UCSD-AML1 (cell line): ENCODE measurements at regions not wholly inside any gene's neighbourhood (a gene's known extent, or its start where the extent isn't known, plus 50 kb on each side); places are given as distances from the start of the nearest gene placed in this dataset.
"Not testable (repeated sequence)": the region's sequence is repeated elsewhere in the genome, so short reads cannot be mapped to it uniquely, and the experiment has no call there.

Source experiments
- DNase-seq: peaks from one replicate; lab custom pipeline; 2025; ENCODE audit not compliant: unreplicated experiment; lab: John Stamatoyannopoulos, UW

DNA sequence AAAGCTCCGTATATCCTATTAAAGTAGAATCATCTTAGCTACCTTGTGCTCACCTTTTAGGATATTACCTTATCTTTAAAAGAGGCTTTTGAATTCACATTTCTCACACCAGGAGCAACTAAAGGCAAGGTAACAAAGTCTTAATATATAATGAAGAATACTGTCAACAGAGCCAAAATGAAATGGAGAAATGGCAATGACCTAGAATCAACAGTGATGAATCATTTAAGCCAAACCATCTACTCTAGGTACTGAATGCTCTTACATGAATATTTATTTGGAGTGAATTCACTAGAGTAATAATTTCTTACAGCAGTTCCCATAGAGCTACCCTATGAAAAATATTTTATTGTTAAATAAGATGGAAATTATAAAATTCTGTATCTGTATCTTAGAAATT, 421.0 kb downstream of the RND3 start:
- DNase-seq: no peak

GRCh38 chr2:150063931-150064548, 423.4 kb downstream of the RND3 start:
- DNase-seq: no peak

DNA sequence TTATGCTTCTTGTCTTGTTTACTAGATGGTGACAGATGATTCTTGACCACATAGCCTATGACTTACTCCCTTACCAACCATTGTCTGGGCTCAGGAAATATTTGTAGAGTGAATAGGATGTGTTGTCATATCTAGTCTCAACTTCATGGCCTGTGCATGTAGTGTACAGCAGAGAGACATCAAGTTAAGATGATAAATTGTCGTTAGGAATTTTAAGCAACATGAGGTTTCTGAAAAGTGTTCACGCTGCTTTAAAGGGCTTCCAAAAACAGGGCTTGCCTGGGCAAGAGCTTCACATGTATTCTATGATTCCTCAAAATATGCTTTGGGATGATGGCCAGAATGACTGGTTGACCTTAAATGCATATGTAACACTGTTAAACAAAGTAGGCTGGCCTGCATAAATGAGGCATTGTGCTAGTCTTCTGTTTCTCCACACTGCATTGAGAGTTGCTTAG, 424.0 kb downstream of the RND3 start:
- DNase-seq: no peak

- no peak for DNase-seq
Observed at GRCh38 chr2:150062416-150062815, 425.1 kb downstream of the RND3 start.

GRCh38 chr2:150060341-150060740, 427.1 kb downstream of the RND3 start:
- DNase-seq: no peak

GRCh38 chr2:150059676-150060075, 427.8 kb downstream of the RND3 start:
- DNase-seq: not testable (repeated sequence)

DNA sequence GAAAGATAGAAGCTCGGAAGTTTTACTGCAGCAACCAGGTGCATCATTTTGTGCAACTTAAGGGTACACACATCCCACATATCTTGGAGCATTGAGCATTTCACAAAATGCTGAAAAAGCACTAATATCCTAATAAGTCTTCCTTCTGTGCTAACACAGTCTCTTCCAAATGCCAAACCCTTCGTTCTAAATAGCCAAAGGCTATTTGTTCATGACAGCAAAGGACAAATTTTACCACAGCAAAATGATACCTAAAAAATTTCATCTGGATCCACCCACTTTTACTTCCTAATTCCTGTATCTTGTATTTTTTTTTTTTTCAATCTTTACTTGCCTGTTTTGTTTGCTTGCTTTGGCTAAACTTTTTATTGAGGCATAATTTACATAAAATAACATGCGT, 435.0 kb downstream of the RND3 start:
- DNase-seq: no peak

- no peak for DNase-seq
Observed at GRCh38 chr2:150051004-150051403, 436.5 kb downstream of the RND3 start.

DNA sequence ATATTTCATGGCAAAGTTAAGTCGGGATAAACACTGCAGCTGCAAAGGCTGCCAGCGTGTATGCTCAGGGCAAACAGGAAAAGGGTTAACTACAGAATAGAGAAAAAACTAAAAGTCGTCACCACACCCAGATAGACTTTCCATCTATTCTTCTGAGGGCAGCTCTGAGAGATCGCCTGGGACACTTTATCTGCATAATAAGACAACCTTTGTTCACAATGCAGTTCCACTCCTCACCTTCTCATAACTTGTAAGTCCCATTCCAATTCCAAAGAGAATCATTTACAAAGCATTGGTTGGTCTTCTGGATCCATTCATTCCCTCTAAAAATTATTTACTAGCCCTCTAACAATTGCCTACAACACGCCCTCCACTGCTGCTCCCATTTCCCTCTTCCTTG, 437.4 kb downstream of the RND3 start:
- DNase-seq: no peak

DNA sequence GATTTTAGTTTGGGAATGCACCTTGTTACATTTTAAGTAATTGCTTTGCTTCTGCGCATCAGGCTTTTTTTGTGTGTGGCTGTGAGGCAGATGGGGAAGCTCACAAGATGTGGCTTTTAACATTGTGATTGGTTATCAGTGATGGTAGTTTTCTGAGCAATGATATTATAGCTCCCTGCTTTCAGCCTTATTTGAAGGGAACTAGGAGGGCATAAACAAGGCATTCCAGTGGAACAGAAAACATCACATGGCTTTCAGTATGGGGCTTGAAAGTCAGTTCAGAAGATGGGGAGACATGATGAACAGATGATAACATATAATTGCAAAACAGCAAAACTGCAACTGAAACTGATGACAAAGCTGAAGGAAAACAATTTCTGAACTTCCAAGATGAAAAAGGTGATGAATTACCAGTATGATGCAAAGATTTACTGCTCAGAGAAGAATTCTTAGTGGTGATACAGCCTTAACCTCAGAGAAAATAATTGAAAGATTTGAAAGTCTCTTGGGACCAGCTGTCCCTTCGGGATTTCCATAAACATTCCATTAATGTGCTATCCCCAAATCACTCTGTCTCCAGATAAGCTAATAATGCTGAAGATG, 439.7 kb downstream of the RND3 start:
- no peak for DNase-seq

- no peak for DNase-seq
Observed at GRCh38 chr2:150046810-150047209, 440.7 kb downstream of the RND3 start.

- no peak for DNase-seq
Observed at GRCh38 chr2:150046211-150046610, 441.3 kb downstream of the RND3 start.

GRCh38 chr2:150045601-150046000, 441.9 kb downstream of the RND3 start:
- no peak for DNase-seq

DNA sequence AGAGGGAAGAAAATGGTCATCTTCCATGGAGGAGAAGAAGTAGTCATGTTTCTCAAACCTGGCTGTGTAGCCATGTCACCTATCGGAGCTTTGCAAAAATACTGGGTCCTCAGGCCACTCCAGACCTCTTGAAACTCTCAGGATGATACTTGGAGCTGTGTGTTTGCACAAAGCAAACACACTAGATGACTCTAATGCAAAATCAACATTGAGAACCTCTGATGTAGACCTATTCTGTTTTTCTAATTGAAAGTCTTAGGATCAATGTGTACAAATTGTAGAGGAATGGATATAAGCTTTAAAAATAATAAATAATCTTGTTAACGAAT, 444.3 kb downstream of the RND3 start:
- no peak for DNase-seq

- no peak for DNase-seq
Observed at GRCh38 chr2:150042500-150043171, 444.8 kb downstream of the RND3 start.

DNA sequence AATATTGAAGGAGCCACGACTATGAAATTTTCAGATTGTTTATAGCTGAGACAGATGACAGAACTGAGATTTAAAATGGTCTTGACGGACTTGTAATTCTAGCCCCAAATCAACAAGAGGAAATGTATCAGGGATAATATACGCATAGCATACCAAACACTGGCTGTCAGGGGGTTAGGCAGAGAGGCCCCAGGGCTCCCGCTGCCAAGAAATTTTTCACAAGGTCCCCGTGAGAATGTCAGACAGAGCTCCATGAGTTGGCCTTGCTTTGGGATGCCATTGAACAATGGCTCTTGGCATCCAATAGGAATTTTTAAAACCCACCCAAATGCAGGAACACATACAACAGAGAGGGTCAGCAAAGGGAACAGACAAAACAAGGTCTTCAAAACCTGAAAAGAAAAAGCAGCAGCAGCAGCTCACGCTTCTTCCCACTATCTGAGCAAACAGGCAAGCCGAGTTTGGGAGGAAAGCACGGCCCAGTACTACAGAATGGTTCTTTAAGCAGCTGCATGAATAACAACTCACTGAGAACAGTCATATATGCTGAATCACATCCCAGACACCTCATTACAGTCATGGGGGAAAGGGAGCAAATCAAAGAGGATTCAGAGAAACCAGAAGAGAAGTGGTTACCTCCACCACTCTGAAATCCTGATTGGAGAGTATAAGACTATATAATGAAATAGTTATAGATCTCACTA, 445.6 kb downstream of the RND3 start:
- DNase-seq: no peak

DNA sequence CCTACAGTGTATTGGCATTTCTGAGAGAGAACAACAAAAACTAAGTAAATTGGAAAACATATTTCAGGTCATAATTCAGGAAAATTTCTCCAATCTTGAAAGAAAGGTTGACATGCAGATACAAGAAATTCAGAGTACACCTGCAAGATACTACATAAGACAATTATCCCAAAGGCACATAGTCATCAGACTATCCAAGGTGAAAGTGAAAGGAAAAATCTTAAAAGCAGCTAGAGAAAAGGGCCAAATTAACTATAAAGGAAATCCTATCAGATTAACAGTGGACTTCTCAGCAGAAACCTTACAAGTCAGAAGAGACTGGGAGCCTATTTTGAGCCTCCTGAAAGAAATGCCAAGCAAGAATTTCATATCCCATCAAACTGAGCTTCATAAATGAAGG, 449.0 kb upstream of the MMADHC start:
- no peak for DNase-seq

- DNase-seq: no peak
Observed at GRCh38 chr2:150034665-150035064, 447.1 kb upstream of the MMADHC start.

DNA sequence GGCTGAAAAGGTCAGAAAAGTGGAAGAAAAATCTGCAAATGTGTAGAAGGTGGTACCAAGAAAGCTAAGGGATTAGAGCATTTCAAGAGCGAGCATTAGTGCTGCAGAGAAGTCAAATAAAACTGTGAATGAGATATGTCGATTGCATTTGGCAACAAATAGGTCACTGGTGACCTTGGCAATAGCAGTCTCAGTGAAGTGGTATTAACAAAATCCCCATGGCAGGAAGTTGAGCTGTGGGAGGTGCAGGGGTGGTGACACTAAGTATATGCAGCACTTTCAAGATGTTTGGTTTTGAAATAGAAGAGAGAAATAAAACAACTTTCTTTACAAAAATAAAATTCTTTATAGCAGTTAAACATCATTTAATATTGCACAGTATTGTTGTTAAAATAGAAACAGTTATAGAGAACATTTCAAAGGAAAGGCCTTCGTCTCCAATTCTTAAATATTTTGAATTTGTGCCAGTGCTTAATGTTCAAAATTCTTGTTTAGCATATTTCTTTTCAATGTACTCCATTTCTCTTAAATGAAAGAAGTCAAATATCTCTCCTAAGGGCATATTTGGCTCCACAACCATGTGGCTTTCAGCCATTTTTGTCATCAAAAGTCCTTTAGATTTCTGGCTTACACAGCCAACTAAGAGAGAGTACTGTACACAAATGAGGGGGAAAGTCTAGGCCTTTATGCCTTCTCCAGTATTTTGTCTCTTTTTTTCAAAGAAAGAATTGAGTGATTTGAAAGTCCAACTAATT, 443.0 kb upstream of the MMADHC start:
- DNase-seq: no peak

GRCh38 chr2:150028322-150028721, 440.7 kb upstream of the MMADHC start:
- no peak for DNase-seq

- DNase-seq: no peak
Observed at GRCh38 chr2:150027164-150027563, 439.6 kb upstream of the MMADHC start.
